HK-2 (cell line): ENCODE measurements at regions not wholly inside any gene's neighbourhood (a gene's known extent, or its start where the extent isn't known, plus 50 kb on each side); places are given as distances from the start of the nearest gene placed in this dataset.
"Not testable (repeated sequence)": the region's sequence is repeated elsewhere in the genome, so short reads cannot be mapped to it uniquely, and the experiment has no call there.

ENCODE experiments used
- DNase-seq: peaks from one replicate; pipeline ENCODE4 v3.0.0-alpha.2; 2018; ENCODE audit not compliant: unreplicated experiment

- no peak for DNase-seq
Observed at GRCh38 chr5:8561854-8562253, 692.9 kb downstream of the MTRR start.

GRCh38 chr5:8563540-8563939 is 694.6 kb downstream of the MTRR start:
- DNase-seq, result not testable (repeated sequence)

- DNase-seq, result no peak
Observed at GRCh38 chr5:8568858-8569257, 699.9 kb downstream of the MTRR start.

- no peak for DNase-seq
Observed at GRCh38 chr5:8570528-8570927, 701.6 kb downstream of the MTRR start.

- no peak for DNase-seq
Observed at GRCh38 chr5:8576178-8576577, 707.2 kb downstream of the MTRR start.

- no peak for DNase-seq
Observed at GRCh38 chr5:8577792-8578191, 708.8 kb downstream of the MTRR start.

- no peak for DNase-seq
Observed at GRCh38 chr5:8580298-8580697, 711.4 kb downstream of the MTRR start.

- no peak for DNase-seq
Observed at GRCh38 chr5:8581047-8581446, 712.1 kb downstream of the MTRR start.

- no peak for DNase-seq
Observed at GRCh38 chr5:8585230-8586018, 716.5 kb downstream of the MTRR start.

GRCh38 chr5:8590959-8591358 is 722.0 kb downstream of the MTRR start:
- DNase-seq, result no peak

GRCh38 chr5:8598356-8598755 is 729.4 kb downstream of the MTRR start:
- no peak for DNase-seq

GRCh38 chr5:8598996-8599395 is 730.0 kb downstream of the MTRR start:
- DNase-seq, result no peak

GRCh38 chr5:8600843-8601242 is 731.9 kb downstream of the MTRR start:
- DNase-seq, result no peak

GRCh38 chr5:8601831-8602354 is 732.9 kb downstream of the MTRR start:
- no peak for DNase-seq

- no peak for DNase-seq
Observed at GRCh38 chr5:8606231-8606630, 737.3 kb downstream of the MTRR start.

GRCh38 chr5:8611067-8611466 is 742.1 kb downstream of the MTRR start:
- no peak for DNase-seq

GRCh38 chr5:8613078-8613685 is 744.2 kb downstream of the MTRR start:
- no peak for DNase-seq

GRCh38 chr5:8615142-8615858 is 746.4 kb downstream of the MTRR start:
- DNase-seq, result no peak

- DNase-seq, result no peak
Observed at GRCh38 chr5:8628521-8628920, 759.6 kb downstream of the MTRR start.

- DNase-seq, result no peak
Observed at GRCh38 chr5:8633259-8633658, 764.3 kb downstream of the MTRR start.

- DNase-seq, result no peak
Observed at GRCh38 chr5:8633696-8634095, 764.7 kb downstream of the MTRR start.

- no peak for DNase-seq
Observed at GRCh38 chr5:8634219-8634618, 765.3 kb downstream of the MTRR start.
